ENCODE measurements at regions not wholly inside any gene's neighbourhood (a gene's known extent, or its start where the extent isn't known, plus 50 kb on each side); places are given as distances from the start of the nearest gene placed in this dataset.

GRCh38 chr2:18363348-18363747 lies 197.1 kb downstream of the RDH14 start:
- no peaks in the 10 kb centered on the region for H3K27me3 ChIP-seq
- H3K4me3 ChIP-seq = no peak overlapping the region
- H3K9me3 ChIP-seq (replicated peaks) = no peaks in the 10 kb centered on the region
- no peak overlapping the region for H3K27ac ChIP-seq
- no peaks in the 10 kb centered on the region for H3K36me3 ChIP-seq
- no peak for DNase-seq
- peaks cover 5% of the 10 kb centered on the region; the same call in 1 of the 2 replicates for H3K4me1 ChIP-seq

- DNase-seq = no peak
- no peak overlapping the region for H3K27ac ChIP-seq
Measured at GRCh38 chr2:18362696-18363095, 197.8 kb downstream of the RDH14 start.

GRCh38 chr2:18357537-18357936 lies 202.9 kb downstream of the RDH14 start:
- H3K27me3 ChIP-seq = no peaks in the 10 kb centered on the region
- H3K27ac ChIP-seq = no peak overlapping the region
- no peak for DNase-seq
- H3K36me3 ChIP-seq = no peaks in the 10 kb centered on the region
- no peaks in the 10 kb centered on the region for H3K9me3 ChIP-seq (replicated peaks)
- H3K4me1 ChIP-seq = peaks cover 7% of the 10 kb centered on the region
- no peak overlapping the region for H3K4me3 ChIP-seq

More at GRCh38 chr2:18362696-18363095, 197.8 kb downstream of the RDH14 start:
- H3K27me3 ChIP-seq = no peaks in the 10 kb centered on the region
- no peaks in the 10 kb centered on the region for H3K36me3 ChIP-seq
- H3K4me1 ChIP-seq = peaks cover 7% of the 10 kb centered on the region
- no peak overlapping the region for H3K4me3 ChIP-seq
- no peaks in the 10 kb centered on the region for H3K9me3 ChIP-seq (replicated peaks)

GRCh38 chr2:18356676-18357075 lies 203.8 kb downstream of the RDH14 start:
- Histone ChIP-seq H3K27ac (no peak overlapping the region), H3K4me3 (no peak overlapping the region), H3K27me3 (no peaks in the 10 kb centered on the region), H3K36me3 (no peaks in the 10 kb centered on the region), H3K9me3 (replicated peaks) (no peaks in the 10 kb centered on the region), H3K4me1 (peaks cover 7% of the 10 kb centered on the region)
- no peak for DNase-seq

- no peak overlapping the region for H3K4me3 ChIP-seq
- no peak overlapping the region for H3K27ac ChIP-seq
- no peaks in the 10 kb centered on the region for H3K36me3 ChIP-seq
- DNase-seq = no peak
- no peaks in the 10 kb centered on the region for H3K9me3 ChIP-seq (replicated peaks)
- H3K27me3 ChIP-seq = no peaks in the 10 kb centered on the region
- H3K4me1 ChIP-seq = no peaks in the 10 kb centered on the region
Measured at GRCh38 chr2:18349421-18349820, 211.0 kb downstream of the RDH14 start.

GRCh38 chr2:18346874-18347273 lies 213.6 kb downstream of the RDH14 start:
- Histone ChIP-seq H3K9me3 (replicated peaks) (no peaks in the 10 kb centered on the region), H3K4me1 (no peaks in the 10 kb centered on the region), H3K27ac (no peak overlapping the region), H3K27me3 (no peaks in the 10 kb centered on the region), H3K4me3 (no peak overlapping the region), H3K36me3 (no peaks in the 10 kb centered on the region)
- DNase-seq = no peak

- no peak for DNase-seq
- H3K9me3 ChIP-seq (replicated peaks) = no peaks in the 10 kb centered on the region
- H3K4me3 ChIP-seq = no peak overlapping the region
- H3K36me3 ChIP-seq = no peaks in the 10 kb centered on the region
- no peaks in the 10 kb centered on the region for H3K4me1 ChIP-seq
- H3K27ac ChIP-seq = no peak overlapping the region
- H3K27me3 ChIP-seq = no peaks in the 10 kb centered on the region
Measured at GRCh38 chr2:18346344-18346743, 214.1 kb downstream of the RDH14 start.

GRCh38 chr2:18345848-18346247 lies 214.6 kb downstream of the RDH14 start:
- H3K36me3 ChIP-seq = no peaks in the 10 kb centered on the region
- no peaks in the 10 kb centered on the region for H3K9me3 ChIP-seq (replicated peaks)
- H3K4me1 ChIP-seq = no peaks in the 10 kb centered on the region
- no peak overlapping the region for H3K27ac ChIP-seq
- no peak overlapping the region for H3K4me3 ChIP-seq
- DNase-seq = peak; percentile 21 to 34
- no peaks in the 10 kb centered on the region for H3K27me3 ChIP-seq

- no peak for DNase-seq
- no peak overlapping the region for H3K27ac ChIP-seq
Measured at GRCh38 chr2:18342901-18343300, 217.6 kb downstream of the RDH14 start.

GRCh38 chr2:18339326-18339725 lies 221.1 kb downstream of the RDH14 start:
- H3K9me3 ChIP-seq (replicated peaks) = no peaks in the 10 kb centered on the region
- H3K27ac ChIP-seq = no peak overlapping the region
- no peaks in the 10 kb centered on the region for H3K27me3 ChIP-seq
- no peak overlapping the region for H3K4me3 ChIP-seq
- no peaks in the 10 kb centered on the region for H3K4me1 ChIP-seq
- no peak for DNase-seq
- H3K36me3 ChIP-seq = no peaks in the 10 kb centered on the region

More at GRCh38 chr2:18342901-18343300, 217.6 kb downstream of the RDH14 start:
- Histone ChIP-seq H3K36me3 (no peaks in the 10 kb centered on the region), H3K27me3 (no peaks in the 10 kb centered on the region), H3K4me3 (no peak overlapping the region), H3K9me3 (replicated peaks) (no peaks in the 10 kb centered on the region), H3K4me1 (no peaks in the 10 kb centered on the region)

- DNase-seq = no peak
- Histone ChIP-seq H3K27me3 (no peaks in the 10 kb centered on the region), H3K27ac (no peak overlapping the region)
Measured at GRCh38 chr2:18336975-18337374, 223.5 kb downstream of the RDH14 start.

GRCh38 chr2:18332477-18332876 lies 228.0 kb downstream of the RDH14 start:
- Histone ChIP-seq H3K4me1 (no peaks in the 10 kb centered on the region), H3K27ac (no peak overlapping the region), H3K4me3 (no peak overlapping the region), H3K36me3 (no peaks in the 10 kb centered on the region), H3K27me3 (no peaks in the 10 kb centered on the region), H3K9me3 (replicated peaks) (no peaks in the 10 kb centered on the region)
- no peak for DNase-seq

More at GRCh38 chr2:18336975-18337374, 223.5 kb downstream of the RDH14 start:
- no peaks in the 10 kb centered on the region for H3K36me3 ChIP-seq
- H3K9me3 ChIP-seq (replicated peaks) = no peaks in the 10 kb centered on the region
- no peaks in the 10 kb centered on the region for H3K4me1 ChIP-seq
- H3K4me3 ChIP-seq = no peak overlapping the region

GRCh38 chr2:18325118-18325517 lies 235.3 kb downstream of the RDH14 start:
- no peak overlapping the region for H3K4me3 ChIP-seq
- DNase-seq = no peak
- H3K36me3 ChIP-seq = no peaks in the 10 kb centered on the region
- H3K9me3 ChIP-seq (replicated peaks) = no peaks in the 10 kb centered on the region
- H3K27ac ChIP-seq = no peak overlapping the region
- no peaks in the 10 kb centered on the region for H3K27me3 ChIP-seq
- H3K4me1 ChIP-seq = peaks cover 19% of the 10 kb centered on the region

GRCh38 chr2:18319987-18320386 lies 240.5 kb downstream of the RDH14 start:
- no peak overlapping the region for H3K4me3 ChIP-seq
- H3K36me3 ChIP-seq = no peaks in the 10 kb centered on the region
- H3K4me1 ChIP-seq = peaks cover 19% of the 10 kb centered on the region
- no peaks in the 10 kb centered on the region for H3K27me3 ChIP-seq
- H3K9me3 ChIP-seq (replicated peaks) = 0 out of 2 replicates have a peak, but pooled peaks cover 2% of the 10 kb centered on the region
- no peak for DNase-seq
- H3K27ac ChIP-seq = no peak overlapping the region

GRCh38 chr2:18317017-18317416 lies 243.4 kb downstream of the RDH14 start:
- DNase-seq = no peak
- no peak overlapping the region for H3K27ac ChIP-seq
- 0 out of 2 replicates have a peak, but pooled peaks cover 7% of the 10 kb centered on the region for H3K9me3 ChIP-seq (replicated peaks)
- no peak overlapping the region for H3K4me3 ChIP-seq
- no peaks in the 10 kb centered on the region for H3K36me3 ChIP-seq
- H3K27me3 ChIP-seq = no peaks in the 10 kb centered on the region
- H3K4me1 ChIP-seq = peaks cover 9% of the 10 kb centered on the region

- DNase-seq = no peak
- H3K9me3 ChIP-seq (replicated peaks) = 0 out of 2 replicates have a peak, but pooled peaks cover 5% of the 10 kb centered on the region
- H3K4me1 ChIP-seq = peaks cover 5% of the 10 kb centered on the region; the same call in 1 of the 2 replicates
- H3K27ac ChIP-seq = no peak overlapping the region
- no peaks in the 10 kb centered on the region for H3K36me3 ChIP-seq
- H3K27me3 ChIP-seq = no peaks in the 10 kb centered on the region
- H3K4me3 ChIP-seq = no peak overlapping the region
Measured at GRCh38 chr2:18312818-18313217, 247.6 kb downstream of the RDH14 start.
